MM.1S (cell line): ENCODE measurements at regions not wholly inside any gene's neighbourhood (a gene's known extent, or its start where the extent isn't known, plus 50 kb on each side); places are given as distances from the start of the nearest gene placed in this dataset.

ENCODE experiments used
- DNase-seq: peaks from one replicate; pipeline ENCODE4 v3.0.0-alpha.2; 2015
- H2AFZ ChIP-seq: fragments of 300-600 bp; sonication (generic); 2 replicates; pipeline ENCODE4 v1.6.0; 2016; ENCODE audit warnings: antibody characterized with exemption, low read length
- H3F3A ChIP-seq: fragments of 300-600 bp; sonication (generic); 2 replicates; pipeline ENCODE4 v1.6.1; 2016; ENCODE audit warnings: mild to moderate bottlenecking, antibody characterized with exemption, low read length, moderate library complexity, mixed read lengths; ENCODE audit not compliant: insufficient read depth
- H3K27ac ChIP-seq: fragments of 300-600 bp; sonication (generic); 2 replicates; pipeline ENCODE4 v1.5.1; 2016; ENCODE audit warnings: mild to moderate bottlenecking, low read length
- H3K27me3 ChIP-seq: fragments of 300-600 bp; sonication (generic); replicated peaks from 2 replicates; pipeline ENCODE4 v1.6.0; 2016; ENCODE audit warnings: low read length; ENCODE audit not compliant: insufficient read depth
- H3K36me3 ChIP-seq: fragments of 300-600 bp; sonication (generic); replicated peaks from 2 replicates; pipeline ENCODE4 v1.6.1; 2016; ENCODE audit warnings: mild to moderate bottlenecking, low read length, mixed read lengths; ENCODE audit not compliant: insufficient read depth
- H3K4me1 ChIP-seq: fragments of 300-600 bp; sonication (generic); 2 replicates; pipeline ENCODE4 v1.6.1; 2016; ENCODE audit warnings: low read length, mixed read lengths
- H3K4me2 ChIP-seq: fragments of 300-600 bp; sonication (generic); 2 replicates; pipeline ENCODE4 v1.6.0; 2016; ENCODE audit warnings: low read depth, low read length
- H3K4me3 ChIP-seq: fragments of 300-600 bp; sonication (generic); 2 replicates; pipeline ENCODE4 v1.5.1; 2016; ENCODE audit warnings: low read length, mixed read lengths
- H3K79me2 ChIP-seq: fragments of 300-600 bp; sonication (generic); 2 replicates; pipeline ENCODE4 v1.6.1; 2016; ENCODE audit warnings: mixed run types, low read length, mixed read lengths
- H3K9ac ChIP-seq: fragments of 300-600 bp; sonication (generic); 2 replicates; pipeline ENCODE4 v1.6.1; 2016; ENCODE audit warnings: low read length, mixed read lengths
- H3K9me2 ChIP-seq: fragments of 300-600 bp; sonication (generic); replicated peaks from 2 replicates; pipeline ENCODE4 v1.6.1; 2016; ENCODE audit warnings: mild to moderate bottlenecking, low read length, mixed read lengths; ENCODE audit not compliant: insufficient read depth
- H3K9me3 ChIP-seq: fragments of 300-600 bp; sonication (generic); replicated peaks from 2 replicates; pipeline ENCODE4 v1.6.1; 2016; ENCODE audit warnings: mild to moderate bottlenecking, low read length, mixed read lengths; ENCODE audit not compliant: insufficient read depth
- H4K20me1 ChIP-seq: fragments of 300-600 bp; sonication (generic); 2 replicates; pipeline ENCODE4 v1.6.1; 2016; ENCODE audit warnings: mild to moderate bottlenecking, low read length, moderate library complexity, mixed read lengths; ENCODE audit not compliant: insufficient read depth
- EZH2 ChIP-seq: fragments of 300-600 bp; sonication (generic); optimal IDR thresholded peaks from 2 replicates; pipeline ENCODE3; 2017; ENCODE audit warnings: low read depth, mild to moderate bottlenecking, antibody characterized with exemption, low read length, mixed read lengths
- EZH2phosphoT487 ChIP-seq: fragments of 300-600 bp; sonication (generic); IDR thresholded peaks from 2 replicates; pipeline ENCODE4 v1.6.1; 2018; ENCODE audit warnings: antibody characterized with exemption, low read length
- TF ChIP-seq, protein P1 (sequence below): fragments of 300-600 bp; sonication (generic); IDR thresholded peaks from 2 replicates; pipeline ENCODE4 v1.5.1; 2016; ENCODE audit warnings: antibody characterized with exemption, low read length, mixed read lengths

DNA sequence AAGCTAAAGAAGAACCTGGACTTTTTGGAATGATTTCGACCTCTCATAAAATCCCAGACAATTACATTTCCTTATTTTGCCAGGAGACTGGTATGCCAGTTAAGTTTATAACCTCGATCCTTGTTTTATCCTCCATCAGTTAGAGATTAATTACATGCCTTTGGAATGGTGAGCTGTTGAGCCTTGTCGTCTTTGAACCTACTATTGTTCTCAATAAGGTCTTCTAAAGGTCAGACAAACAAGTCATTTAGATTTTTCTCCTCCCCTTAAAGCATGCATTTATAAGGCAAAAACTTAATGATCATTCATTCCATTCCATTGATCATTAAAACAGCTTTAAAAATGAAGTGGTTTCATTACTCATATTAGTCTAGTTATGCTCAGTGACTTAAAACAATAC, 304.9 kb downstream of the DOCK8 start:
- no peak for TF ChIP-seq EZH2phosphoT487
- no peak for TF ChIP-seq EZH2
- TF ChIP-seq, protein P1, sequence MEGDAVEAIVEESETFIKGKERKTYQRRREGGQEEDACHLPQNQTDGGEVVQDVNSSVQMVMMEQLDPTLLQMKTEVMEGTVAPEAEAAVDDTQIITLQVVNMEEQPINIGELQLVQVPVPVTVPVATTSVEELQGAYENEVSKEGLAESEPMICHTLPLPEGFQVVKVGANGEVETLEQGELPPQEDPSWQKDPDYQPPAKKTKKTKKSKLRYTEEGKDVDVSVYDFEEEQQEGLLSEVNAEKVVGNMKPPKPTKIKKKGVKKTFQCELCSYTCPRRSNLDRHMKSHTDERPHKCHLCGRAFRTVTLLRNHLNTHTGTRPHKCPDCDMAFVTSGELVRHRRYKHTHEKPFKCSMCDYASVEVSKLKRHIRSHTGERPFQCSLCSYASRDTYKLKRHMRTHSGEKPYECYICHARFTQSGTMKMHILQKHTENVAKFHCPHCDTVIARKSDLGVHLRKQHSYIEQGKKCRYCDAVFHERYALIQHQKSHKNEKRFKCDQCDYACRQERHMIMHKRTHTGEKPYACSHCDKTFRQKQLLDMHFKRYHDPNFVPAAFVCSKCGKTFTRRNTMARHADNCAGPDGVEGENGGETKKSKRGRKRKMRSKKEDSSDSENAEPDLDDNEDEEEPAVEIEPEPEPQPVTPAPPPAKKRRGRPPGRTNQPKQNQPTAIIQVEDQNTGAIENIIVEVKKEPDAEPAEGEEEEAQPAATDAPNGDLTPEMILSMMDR: no peak
- Histone ChIP-seq H2AFZ (no peak overlapping the region), H3K9me2 (no peaks in the 10 kb centered on the region), H3K27ac (no peak overlapping the region), H3K36me3 (no peaks in the 10 kb centered on the region), H3K4me2 (no peak overlapping the region), H3K9me3 (no peaks in the 10 kb centered on the region), H3F3A (no peaks in the 10 kb centered on the region), H3K4me1 (no peaks in the 10 kb centered on the region), H3K9ac (no peak overlapping the region), H3K79me2 (peaks cover 77% of the 10 kb centered on the region), H3K27me3 (no peaks in the 10 kb centered on the region), H4K20me1 (peaks cover 3% of the 10 kb centered on the region; the same call in 1 of the 2 replicates), H3K4me3 (no peak overlapping the region)
- no peak for DNase-seq

DNA sequence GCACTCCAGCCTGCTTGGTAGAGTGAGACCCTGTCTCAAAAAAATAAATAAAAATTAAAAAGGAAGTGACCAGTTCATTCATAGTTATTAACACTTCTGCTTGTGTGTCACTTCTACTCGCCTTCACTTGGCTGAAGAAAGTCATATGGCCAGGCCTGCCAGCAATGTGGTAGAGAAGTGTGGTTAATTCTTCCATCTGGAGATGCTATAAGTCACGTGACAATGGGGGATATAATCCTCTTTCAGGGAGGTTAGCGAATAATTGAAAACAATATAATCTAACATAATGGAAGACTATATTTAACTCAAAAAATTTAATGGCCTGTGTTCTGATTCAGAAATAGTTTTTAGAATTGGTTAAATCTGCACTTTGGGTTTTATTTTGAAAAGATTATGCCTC, 305.6 kb downstream of the DOCK8 start:
- Histone ChIP-seq H3K27ac (no peak overlapping the region), H3K9me3 (no peaks in the 10 kb centered on the region), H3K4me1 (no peaks in the 10 kb centered on the region), H3K9ac (no peak overlapping the region), H3K4me3 (no peak overlapping the region), H3K27me3 (no peaks in the 10 kb centered on the region), H4K20me1 (peaks cover 3% of the 10 kb centered on the region; the same call in 1 of the 2 replicates), H3F3A (no peaks in the 10 kb centered on the region), H3K36me3 (no peaks in the 10 kb centered on the region), H3K9me2 (no peaks in the 10 kb centered on the region), H2AFZ (no peak overlapping the region), H3K79me2 (peaks cover 74% of the 10 kb centered on the region), H3K4me2 (no peak overlapping the region)
- no peak for DNase-seq
- TF ChIP-seq, protein P1: no peak
- no peak for TF ChIP-seq EZH2
- TF ChIP-seq EZH2phosphoT487: no peak

DNA sequence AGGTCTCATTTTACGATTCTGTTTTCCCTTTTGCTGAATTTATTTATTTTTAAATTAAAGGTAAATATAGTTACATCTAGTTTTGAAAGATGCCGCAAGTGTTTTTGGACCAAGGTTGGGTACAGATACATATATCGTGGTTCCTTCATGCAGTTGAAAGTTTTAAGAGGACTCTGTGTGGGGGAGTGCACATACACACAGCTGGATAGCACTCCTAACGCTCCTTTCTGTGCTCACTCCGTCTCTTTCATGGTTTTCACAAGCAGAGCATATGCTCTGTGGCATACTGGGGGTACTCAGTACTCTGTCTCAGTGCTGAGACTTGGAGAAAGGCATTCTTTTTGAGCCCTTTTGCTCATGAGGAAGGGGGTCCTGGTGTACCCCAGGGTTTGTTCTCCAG, 307.5 kb downstream of the DOCK8 start:
- H3K36me3 ChIP-seq: no peaks in the 10 kb centered on the region
- no peak for DNase-seq
- no peak overlapping the region for H3K27ac ChIP-seq
- TF ChIP-seq EZH2phosphoT487 (no peak), EZH2 (no peak)
- TF ChIP-seq, protein P1: no peak
- no peaks in the 10 kb centered on the region for H3K9me3 ChIP-seq
- no peak overlapping the region for H2AFZ ChIP-seq
- no peaks in the 10 kb centered on the region for H4K20me1 ChIP-seq
- H3K4me1 ChIP-seq: no peaks in the 10 kb centered on the region
- peaks cover 64% of the 10 kb centered on the region for H3K79me2 ChIP-seq
- H3K4me2 ChIP-seq: no peak overlapping the region
- H3K27me3 ChIP-seq: no peaks in the 10 kb centered on the region
- H3F3A ChIP-seq: no peaks in the 10 kb centered on the region
- H3K9ac ChIP-seq: no peak overlapping the region
- H3K4me3 ChIP-seq: no peak overlapping the region
- no peaks in the 10 kb centered on the region for H3K9me2 ChIP-seq
